NCI-H2107 treated with DMSO at 0.1 percent for 48 hours (cell line): ENCODE measurements at regions not wholly inside any gene's neighbourhood (a gene's known extent, or its start where the extent isn't known, plus 50 kb on each side); places are given as distances from the start of the nearest gene placed in this dataset.

Source experiments
- DNase-seq: peaks from one replicate; lab custom pipeline; 2025; ENCODE audit not compliant: unreplicated experiment; lab: John Stamatoyannopoulos, UW

DNA sequence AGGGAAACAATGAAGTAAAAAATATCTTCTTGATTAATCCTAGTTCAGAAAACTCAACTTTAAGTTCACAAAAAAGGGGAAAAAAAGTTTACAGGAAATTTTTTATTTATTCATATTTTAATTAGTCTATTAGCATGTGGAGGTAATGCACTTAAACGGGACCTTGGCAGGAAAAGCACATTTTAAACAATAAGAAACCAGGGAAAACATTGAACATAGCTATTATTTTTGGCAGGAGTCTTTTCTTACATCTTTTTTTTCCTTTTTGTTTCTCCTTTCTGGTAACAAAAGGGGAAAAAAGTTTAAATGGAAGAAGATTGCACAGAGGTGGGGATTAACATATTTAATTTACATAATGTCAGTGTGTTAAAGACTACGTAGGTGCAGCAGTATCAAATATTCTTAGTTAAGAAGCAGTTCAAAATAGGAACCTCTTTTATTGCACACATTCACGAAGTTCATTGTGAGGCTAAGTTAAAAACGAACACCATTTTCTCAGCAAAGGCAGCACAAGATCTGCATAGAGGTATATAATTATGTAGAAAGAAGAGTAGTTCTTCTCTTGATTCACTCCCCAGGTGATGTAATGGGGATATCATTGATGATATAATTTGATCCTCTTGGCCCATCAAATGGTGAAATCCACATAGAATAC lies 940.5 kb downstream of the CDH11 start:
- no peak for DNase-seq

DNA sequence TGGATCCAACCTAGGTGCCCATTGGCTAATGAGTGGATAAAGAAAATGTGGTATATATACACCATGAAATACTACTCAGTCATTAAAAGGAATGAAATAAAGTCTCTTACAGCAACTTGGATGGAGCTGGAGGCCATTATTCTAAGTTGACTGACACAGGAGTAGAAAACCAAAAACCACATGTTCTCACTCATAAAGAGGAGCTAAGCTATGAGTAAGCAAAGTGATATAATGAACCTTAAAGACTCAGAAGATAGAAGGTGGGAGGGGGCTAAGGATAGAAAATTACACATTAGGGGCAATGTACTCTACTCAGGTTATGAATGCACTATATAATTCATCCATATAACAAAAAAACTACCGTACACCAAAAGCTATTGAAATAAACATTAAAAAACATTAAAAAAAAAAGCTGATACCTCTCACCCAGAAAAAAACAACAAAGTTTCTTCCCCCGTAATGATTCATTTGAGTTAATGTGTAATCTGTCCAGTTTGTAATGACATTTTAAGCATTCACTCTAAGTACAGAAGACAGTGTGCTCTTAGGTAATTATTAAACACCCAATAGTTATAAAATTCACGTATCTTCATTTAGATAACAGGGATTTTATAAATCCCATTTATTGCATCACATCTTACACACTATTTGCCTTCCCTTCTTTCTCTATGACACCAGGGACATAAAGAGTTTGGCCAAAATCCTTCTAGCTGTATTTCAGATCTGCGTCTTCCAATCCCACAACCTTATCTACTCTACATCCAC lies 941.5 kb downstream of the CDH11 start:
- DNase-seq, result no peak

DNA sequence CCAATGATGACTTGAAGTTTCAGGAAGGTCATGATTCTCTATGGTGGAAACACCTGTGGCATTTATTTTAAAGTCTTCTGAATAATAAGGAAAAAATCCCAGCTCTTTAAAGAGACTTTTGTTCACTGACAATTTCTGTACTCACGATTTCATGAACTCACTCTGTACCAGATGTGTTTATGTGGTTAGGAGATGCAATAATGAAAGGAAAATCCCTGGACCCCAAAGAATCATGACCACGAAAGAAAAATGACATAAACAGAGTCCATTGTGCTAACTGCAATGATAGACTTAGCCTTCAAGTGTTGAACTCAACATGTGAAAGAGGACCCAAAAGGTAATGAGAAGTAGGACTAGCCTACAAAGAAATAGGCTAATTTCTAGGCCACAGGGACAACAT lies 947.5 kb downstream of the CDH11 start:
- no peak for DNase-seq

DNA sequence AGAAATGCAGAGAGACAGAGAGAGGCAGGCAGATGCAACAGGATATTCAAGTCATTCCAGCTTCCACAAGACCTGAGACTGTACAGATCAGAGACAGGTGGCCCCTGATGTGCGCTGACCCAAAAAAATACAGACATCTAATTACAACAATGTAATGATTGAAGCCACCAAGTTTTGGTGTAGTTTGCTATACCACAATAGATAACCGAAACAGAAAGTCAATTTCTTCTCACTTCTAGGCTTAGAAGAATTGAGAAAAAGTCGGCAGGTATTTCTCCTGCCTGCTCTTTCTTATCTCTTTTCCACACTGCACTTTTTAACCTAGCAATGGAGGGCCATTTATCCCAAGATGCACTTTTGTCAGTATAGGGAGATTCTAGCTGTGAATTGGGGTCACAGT lies 949.2 kb downstream of the CDH11 start:
- DNase-seq, result no peak

DNA sequence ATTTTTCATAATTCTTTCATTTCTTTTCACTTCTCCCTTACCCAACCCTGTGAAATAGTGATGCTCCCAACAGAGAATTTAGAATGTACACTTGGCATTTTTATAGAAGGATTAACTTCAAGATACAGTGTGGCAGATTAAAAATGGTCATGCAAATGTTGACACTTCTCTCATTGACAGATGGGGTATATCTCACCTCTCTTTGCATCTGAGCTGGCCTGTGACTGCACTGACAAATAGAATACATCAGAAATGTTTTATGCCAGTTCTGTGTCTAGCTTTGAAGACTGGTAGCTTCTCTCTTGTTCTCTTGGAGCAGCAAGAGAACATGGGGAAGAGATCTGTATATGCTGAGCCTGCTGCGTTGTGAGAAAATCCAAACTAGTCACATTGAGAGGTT lies 949.6 kb downstream of the CDH11 start:
- DNase-seq, result no peak

DNA sequence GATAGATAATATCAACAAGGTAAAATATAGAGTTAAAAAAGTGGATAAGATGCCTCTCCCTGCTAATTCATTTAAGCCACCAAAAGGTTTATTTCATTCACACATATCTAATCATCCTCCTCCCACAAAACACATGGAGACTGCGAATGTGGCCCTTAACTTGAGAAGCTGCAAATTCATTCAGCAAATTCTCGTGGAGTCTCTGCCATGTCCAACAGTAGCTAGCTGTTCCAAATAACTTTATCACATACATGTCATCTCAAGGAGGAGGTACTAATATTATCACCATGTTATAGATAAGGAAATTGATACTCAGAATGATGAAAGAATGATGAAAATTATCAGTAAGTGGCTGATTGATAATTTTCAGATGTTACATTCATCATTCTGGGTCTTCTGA lies 950.2 kb downstream of the CDH11 start:
- DNase-seq, result no peak

DNA sequence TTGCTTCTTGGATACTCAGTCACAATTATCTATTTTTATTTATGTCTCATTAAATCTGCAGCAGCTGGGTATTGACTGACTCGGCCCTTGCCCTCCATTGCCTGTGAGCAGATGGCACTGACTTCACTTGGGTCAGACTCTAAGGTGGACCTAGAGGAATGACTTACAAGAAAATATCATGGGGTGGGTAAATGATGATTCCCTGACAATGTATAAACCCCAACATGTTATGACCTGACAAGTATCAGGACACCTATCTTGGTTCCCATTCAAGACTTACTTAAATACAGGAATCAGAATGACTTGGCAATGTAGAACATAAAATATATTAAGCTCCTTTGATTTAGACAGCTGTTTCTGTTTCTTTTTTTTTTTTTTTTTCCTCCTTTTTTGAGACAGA lies 953.5 kb downstream of the CDH11 start:
- DNase-seq, result no peak

DNA sequence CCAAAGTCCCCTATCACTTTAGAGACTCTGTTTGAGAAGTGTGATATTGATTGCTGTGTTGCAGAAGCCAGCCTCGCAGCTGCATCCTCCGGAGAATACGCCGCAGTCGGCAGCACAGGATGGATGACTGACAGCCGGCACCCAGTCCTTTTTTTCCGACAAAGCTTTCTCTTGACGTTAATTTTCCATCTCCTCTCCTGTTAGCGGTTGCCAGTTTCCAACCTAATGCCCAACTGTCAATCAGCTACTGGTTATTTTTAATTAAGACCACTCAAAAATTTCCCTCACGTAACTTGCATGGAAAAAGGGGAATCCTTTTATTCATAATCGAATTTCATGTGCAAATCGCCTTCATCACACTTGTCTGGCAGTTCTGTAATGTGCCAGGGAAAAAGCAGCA lies 953.9 kb downstream of the CDH11 start:
- DNase-seq, result no peak

DNA sequence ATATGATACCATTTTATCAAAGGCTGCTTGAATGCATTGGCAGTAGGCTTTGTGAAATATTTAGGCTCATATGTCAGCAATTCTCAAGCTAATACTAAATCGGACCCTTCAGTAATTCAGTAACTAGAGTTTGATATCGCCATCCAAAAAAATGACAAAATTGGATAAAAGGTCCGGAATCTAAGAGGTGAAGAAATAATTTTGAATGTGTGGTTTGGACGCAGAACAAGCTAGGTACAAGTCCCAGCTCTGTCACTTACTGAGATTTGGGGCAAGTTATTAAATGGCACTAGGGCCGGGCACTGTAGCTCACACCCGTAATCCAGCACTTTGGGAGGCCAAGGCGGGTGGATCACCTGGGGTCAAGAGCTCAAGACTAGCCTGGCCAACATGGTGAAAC lies 956.5 kb downstream of the CDH11 start:
- no peak for DNase-seq

DNA sequence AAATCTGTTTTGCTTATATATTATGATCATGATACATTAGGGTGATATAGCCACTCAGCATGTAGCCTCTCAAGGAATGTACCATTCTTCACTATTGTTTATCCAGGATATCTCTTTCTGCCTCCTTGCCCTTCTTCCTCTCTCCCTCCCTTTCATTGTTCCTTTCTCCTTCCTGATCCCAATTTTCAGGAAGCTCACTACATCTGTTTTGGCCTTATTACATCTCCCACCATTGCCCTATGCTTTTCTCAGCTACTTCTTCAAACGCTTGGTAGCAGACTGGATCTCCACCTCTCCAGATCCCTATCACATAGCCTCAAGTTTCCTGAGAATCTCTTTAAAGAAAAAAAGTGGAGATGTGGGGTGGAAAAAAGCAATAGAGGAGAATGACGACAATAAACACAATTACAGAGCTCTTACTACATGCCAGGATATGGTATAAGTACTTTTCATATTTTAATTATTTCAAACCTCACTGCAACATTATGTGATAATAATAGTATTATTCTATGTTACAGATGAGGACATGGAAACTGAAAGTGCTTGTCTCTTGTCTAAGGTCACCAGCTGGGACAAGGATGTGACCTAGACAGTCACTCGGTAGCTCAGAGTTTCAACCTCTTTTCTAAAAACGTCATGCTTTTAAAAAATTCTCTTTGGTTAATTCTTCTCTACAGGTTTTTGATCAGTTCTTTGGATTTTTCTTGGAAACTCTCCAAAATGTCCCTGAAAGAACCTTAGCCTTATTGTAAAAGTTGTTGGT lies 959.1 kb downstream of the CDH11 start:
- no peak for DNase-seq

DNA sequence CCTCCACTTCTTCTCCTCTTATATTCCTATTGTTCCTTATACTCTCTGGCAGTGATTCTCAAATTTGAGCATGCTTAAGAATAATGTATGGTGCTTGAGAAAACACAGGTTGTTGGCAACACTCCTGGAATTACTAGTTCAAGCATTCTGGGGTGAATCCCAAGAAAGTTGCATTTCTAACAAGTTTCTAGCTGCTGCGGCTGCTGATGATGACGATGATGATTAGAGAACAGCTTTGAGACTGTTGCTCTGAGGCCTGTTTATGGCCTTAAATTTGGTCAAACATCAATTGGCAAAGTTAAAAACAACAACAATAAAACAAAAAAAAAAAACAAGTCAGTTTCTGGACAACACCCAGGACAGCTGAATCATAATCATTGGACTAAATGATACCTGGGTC lies 961.9 kb downstream of the CDH11 start:
- DNase-seq, result no peak

DNA sequence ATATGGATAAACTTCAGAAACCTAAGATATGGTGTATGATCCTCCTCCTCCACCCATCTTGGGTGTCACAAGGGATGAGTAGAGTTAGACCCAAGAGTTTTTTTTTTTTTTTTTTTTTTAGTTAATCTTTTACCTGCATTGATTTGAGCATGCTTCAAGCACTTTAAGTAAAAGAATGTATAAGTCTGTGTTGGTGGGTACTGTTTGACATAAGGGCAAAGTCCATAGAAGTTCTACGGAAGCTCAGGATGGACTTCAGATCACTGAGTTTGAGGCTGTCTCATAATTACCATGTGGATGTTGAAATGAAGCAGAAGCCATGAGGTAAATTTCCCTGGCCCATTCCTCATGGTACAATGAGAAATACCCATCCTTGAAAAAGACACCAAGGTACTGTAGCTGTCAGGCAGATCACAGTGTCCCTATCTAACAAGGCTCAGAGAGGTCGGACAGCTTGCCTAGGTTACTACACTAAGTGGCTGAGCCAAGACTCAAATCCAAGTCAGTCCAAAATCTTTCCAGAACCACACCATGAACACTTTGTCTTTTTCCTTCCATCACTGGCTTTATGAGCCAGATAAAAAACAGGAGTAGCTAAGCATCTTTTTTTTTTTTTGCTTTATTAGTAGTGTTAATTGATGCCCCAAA lies 962.8 kb downstream of the CDH11 start:
- no peak for DNase-seq

DNA sequence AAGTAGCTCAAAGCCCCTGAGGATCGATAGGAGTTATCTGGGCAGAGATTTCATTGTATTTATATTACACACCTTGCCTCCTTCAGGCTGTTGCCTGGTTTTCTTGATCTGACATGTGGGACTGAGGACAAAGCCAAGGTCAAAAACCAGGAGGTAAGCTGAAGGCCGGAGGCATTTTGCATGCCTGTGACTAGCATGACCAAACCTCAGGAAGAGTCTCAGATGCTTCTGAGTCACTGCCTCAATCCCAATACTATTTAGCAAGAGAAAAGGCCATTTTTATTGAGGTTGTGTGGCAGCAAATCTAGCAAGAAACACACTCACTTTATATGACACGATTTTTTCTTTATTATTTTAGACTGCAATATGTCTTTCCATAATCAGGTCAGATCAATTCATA lies 968.1 kb downstream of the CDH11 start:
- DNase-seq, result no peak

DNA sequence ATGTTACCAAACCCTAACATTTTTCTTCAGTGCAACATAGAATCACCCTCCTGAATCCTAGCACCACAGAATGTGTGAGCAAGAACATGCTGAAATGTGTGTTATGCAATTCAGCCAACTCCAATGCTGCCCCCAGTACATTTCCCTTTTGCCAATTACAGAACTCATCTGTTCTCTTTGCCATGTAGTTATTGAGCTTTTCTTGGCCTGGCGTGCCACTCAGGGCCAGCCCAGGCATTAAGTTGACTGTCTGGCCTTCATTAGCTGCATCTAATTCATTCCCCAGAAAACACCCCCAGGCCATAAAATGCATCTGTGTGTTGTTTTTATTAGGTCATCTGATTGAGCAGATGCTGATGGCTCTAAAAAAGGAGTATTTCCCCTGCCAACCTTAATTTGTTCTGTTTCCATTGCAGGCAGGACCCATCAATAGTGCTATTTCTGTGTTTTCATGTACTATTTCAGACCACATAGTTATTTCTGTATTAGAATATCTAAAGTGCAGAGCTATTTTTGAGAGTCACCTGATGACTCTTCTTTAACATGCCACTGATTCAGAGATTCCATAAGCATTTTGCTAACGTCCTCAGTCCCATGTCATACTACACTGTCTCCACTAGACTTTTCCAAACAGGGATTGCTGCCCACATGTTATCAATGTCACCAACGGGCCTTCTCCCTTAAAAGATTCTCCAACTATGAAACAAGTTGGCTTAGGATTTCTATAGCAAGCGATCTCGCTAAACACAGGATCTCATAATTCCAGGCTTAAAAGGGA lies 969.7 kb downstream of the CDH11 start:
- no peak for DNase-seq

DNA sequence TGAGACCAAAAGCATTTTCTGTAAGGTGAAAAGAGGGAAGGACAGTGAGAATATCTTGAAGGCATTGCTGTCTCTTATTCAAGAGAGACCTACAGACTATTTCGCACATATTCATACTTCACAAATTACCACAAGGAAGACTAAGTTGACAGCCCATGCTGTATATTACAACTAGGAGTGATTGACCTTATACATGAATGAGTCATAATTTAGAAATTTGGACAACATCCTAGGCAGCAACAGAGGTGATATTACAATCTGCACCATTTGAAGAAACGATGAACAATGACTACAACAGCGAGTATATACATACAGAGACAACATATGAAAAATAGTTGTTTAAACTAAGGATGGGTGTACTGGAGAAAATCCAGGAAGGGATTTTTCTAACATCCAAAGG lies 971.7 kb downstream of the CDH11 start:
- no peak for DNase-seq

DNA sequence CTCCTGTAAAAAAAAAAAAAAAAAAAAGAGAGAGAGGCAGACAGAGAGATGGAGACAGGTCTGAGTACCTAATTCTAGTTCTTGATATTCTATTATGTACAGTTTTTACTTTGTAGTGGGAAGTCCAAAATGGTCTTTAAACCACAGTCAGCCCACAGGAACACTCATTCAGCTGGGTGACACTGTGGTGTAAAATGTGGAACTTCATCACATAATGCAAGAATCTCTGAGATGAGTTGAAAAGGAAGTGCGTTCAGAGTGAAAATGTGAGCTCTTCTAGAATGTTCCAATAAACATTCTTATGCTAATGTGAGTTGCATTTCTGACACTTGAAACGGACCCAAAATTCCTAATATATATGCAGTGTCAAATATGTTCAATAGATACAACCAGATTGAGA lies 972.1 kb downstream of the CDH11 start:
- DNase-seq, result no peak

DNA sequence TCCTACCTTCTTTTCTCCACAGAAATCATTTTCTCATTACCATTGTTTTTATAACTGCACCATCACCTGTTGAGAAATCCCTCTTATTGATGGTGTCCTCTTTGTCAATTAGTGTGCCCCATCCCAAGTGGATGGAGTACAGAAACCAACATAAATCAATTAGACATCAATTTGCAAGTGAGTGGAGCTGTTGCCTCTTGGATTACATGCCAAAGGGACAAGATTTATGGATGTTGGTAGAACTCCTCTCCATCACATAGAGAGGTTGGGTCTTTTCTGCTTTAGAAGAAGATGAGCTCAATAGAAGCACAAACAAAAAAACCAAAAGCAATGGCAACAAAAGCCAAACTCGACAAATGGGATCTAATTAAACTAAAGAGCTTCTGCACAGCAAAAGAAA lies 973.5 kb downstream of the CDH11 start:
- DNase-seq, result no peak

DNA sequence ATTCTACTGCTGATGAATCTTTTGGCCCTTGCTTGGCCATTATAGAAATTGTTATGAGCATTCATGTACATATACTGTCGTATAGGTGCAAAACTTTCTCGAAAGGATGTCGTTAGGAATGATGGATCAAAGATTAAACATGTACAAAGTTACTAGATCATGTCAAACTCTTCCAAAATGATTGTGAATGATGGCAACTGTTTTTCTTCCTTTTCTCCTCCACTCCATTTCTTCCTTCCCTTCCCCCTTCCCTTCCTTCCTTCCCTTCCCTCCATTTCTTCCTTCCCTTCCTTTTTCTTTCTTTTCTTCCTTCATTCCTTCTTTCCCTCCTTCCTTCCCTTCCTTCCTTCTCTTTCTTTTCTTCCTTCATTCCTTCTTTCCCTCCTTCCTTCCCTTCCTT lies 973.9 kb downstream of the CDH11 start:
- no peak for DNase-seq

DNA sequence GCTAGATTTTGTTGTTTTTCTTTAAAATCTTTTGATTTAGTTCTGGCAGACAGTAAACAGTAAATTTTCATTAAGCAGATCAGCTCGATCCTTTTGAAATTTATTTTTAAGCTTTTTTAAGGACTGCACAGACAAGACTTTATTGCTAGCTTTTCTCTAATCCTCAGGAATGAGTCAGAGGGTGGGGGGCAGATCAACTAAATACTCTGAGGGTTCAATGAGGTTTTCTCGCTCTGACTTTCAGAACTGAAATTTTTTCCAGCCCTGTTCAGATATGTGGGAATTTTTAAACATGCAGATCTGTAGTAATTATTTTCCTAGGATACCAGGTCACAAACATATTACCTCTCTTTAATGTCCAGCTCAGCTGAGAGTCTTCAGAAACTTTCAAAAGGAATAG lies 977.2 kb downstream of the CDH11 start:
- no peak for DNase-seq

DNA sequence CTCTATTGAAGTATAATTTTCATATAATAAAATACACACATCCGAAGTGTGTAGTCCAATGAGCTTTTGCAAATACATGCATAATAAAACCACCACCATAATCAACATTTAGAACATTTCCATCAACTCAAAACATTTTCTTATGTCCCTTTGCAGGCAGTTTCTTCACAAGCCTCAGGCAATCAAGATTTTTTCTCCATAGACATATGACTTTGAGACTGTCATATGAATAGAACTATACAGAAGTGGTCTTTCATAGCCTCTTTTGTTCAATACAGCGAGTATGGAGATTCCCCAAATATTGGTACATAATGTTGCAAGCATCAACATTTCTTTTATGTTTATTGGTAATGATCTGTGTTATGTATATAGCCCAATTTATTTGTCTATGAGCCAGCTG lies 983.2 kb downstream of the CDH11 start:
- no peak for DNase-seq

DNA sequence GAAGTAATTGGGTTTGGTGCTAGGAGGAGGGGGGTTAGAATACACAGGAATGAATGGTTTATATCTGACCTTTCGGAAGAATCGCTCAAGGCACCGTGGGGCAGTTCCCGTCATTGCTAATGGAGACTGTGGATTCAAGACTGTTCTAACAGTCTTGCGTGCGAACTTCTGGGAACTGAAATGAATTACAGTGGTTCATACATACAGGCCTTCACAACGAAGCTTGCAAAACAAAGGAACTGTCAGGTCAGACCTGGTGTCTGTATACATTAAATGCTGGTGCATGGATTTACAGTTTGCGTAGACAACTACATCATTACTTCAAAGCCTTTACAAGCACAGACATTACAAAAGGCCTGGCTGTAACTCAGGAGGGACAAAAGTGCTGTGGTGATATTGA lies 983.9 kb downstream of the CDH11 start:
- no peak for DNase-seq
